Activated gamma-delta T cell (primary cell): ENCODE measurements at regions not wholly inside any gene's neighbourhood (a gene's known extent, or its start where the extent isn't known, plus 50 kb on each side); places are given as distances from the start of the nearest gene placed in this dataset.

Experiments
- DNase-seq: peaks from one replicate; lab custom pipeline; 2025; lab: John Stamatoyannopoulos, UW

GRCh38 chr6:139514819-139515218, 140.4 kb upstream of the CITED2 start:
- DNase-seq: no peak

- no peak for DNase-seq
Observed at GRCh38 chr6:139510040-139510790, 135.8 kb upstream of the CITED2 start.

DNA sequence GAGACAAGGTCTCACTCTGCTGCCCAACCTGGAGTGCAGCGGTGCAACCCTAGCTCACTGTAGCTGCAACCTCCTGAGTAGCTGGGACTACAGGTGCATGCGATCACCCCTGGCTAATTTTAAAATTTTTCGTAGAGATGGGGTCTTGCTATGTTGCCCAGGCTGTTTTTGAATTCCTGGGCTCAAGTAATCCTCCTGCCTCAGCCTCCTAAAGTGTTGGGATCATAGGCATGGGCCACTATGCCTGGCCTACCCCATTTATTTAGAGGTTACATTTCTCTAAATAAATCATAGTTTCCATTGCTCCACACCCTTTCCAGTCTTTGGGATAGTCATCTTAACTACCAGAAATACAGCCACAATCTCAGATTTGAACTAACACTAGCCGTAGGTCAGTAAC, 134.7 kb upstream of the CITED2 start:
- DNase-seq: no peak

- no peak for DNase-seq
Observed at GRCh38 chr6:139508576-139508975, 134.1 kb upstream of the CITED2 start.

GRCh38 chr6:139508023-139508422, 133.6 kb upstream of the CITED2 start:
- no peak for DNase-seq

GRCh38 chr6:139500977-139501376, 126.5 kb upstream of the CITED2 start:
- DNase-seq: no peak

DNA sequence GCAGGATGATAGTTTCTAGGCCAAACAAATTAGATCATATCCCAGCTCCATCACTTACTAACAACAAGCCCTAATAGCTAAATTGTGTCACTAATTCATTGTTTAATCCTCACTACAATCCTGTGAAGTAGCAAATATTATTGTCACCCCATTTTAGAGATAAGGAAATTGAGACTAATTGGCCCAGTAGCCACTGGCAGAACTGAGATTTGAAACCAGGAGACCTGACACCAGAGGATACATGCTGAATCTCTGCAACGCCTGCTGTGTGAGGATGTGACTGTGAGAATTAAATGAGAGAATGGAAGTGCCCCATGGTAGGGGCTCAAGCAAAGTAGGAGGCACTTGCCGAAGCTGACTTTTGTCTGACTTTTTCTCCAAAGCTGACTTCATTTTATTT, 124.3 kb upstream of the CITED2 start:
- DNase-seq: no peak

DNA sequence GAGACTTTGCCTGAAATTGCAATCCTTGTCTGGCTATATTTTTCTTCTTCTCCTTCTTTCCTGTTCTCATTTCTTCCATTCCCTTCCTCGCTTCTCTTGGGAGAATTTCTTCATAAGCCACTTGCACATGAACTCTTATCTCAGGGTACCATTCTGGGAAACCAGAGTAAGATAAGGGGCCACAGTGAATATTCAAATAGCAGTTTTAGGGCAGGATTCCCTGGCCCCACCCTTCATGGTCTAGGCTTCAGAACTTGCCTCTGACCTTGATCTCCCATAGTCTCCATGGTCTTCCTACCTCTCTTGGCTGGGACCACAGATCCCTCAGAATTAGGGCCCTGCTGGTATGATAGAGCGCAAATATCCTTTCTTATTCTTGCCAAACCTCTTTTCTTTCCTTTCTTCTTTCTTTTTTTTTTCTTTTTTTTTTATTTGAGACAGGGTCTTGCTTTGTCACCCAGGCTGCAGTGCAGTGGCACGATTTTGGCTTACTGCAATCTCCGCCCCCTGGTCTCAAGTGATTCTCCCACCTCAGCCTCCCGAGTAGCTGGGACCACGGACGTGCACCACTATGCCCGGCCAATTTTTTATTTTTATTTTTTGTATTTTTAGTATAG, 123.0 kb upstream of the CITED2 start:
- no peak for DNase-seq

DNA sequence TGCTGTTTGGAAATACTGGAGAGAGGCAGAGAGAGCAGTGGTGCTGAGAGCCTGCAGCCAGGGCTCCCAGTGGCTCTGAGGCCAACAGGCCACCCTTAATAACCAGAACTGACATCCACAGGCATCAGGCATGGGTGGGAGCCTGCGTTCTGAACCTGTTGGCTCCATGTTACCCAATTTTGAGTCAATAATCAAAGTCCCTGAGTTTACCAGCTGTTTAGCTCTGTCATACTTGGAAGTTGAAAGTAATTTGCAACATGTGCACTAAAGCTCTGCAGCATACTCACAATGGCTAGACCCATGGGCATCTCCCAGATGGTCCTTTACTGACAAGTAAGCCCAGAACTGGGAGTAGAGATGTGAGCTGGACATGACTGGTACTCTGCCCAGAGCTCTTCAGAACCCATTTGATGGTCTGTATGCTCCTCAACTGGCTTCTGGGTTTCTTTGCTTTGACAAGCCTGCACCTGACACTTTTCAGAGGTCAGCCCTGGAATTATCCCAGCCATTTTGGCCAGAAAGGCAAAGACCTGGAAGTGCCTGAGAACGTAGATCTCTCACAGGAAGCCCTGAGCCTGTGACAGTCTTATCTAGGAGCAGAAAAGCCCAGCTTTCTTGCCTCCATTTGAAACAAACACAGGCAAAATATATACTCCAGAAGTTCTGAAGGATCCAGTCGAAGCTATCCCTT, 122.4 kb upstream of the CITED2 start:
- no peak for DNase-seq

GRCh38 chr6:139494376-139494990, 120.0 kb upstream of the CITED2 start:
- no peak for DNase-seq

DNA sequence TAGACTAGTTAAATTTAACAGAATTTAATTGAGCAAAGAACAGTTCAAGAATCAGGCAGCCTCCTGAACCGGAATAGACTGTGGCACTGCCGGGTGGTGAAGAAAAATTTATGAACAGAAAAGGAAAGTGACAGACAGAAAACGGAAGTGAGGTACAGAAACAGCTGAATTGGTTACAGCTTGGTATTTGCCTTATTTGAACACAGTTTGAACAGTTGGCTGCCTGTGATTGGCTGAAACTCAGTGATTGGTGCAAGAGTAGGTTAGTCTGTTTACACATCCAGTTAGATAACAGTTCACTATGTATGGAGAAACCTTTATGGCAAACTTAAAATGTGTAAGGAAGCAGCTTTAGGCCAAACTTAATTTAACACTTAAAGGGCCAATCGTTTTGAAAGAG, 116.0 kb upstream of the CITED2 start:
- no peak for DNase-seq

GRCh38 chr6:139486476-139486799, 112.0 kb upstream of the CITED2 start:
- DNase-seq: no peak

DNA sequence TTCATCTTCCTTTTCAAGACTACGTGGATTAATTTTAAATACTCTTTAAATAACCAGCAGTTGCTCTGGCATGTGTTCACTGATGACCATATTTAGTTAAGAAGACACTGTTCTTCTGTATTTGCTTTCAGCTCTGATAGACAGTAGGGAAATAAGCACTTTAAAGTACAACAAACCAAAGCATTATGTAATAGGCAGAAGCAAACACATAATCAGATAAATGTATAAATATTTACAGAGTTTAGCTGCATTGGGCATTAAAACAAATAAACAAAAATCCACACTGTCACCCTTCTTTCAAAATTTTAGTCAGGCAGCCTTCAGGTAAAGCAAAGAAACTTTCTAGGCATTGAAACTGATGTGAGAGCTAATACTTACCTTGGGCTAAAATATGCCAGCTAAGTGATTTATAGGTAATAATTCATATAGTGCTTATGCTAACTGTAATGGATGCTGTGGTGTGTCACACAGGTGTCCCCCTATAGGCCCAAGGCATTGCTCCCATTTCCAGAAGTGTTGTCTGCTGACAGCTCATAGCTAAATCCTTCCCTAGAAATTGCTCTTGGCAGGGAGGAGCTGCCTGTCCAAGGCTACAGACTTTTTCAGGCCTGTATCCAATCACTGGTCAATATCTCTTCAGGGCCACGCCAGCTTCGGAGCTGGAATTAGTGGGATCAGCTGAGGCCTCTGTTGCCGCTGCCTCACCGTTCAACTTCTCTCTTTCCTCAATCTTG, 111.5 kb upstream of the CITED2 start:
- no peak for DNase-seq

DNA sequence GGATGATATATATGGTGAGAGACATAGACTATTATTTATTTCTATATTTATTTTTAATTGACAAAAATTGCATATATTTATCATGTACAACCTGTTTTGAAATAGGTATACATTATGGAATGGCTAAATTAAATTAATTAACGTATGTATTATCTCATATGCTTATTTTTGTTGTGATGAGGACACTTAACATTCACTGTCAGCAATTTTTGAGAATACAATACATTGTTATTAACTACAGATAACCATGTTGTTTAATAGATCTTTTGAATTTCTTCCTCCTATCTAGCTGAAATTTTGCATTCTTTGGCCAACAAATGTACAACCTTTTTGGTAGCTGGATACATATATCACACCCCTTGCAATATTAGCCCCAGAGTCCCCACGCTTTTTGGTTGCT, 110.7 kb upstream of the CITED2 start:
- no peak for DNase-seq

GRCh38 chr6:139483079-139483478, 108.6 kb upstream of the CITED2 start:
- DNase-seq: no peak

DNA sequence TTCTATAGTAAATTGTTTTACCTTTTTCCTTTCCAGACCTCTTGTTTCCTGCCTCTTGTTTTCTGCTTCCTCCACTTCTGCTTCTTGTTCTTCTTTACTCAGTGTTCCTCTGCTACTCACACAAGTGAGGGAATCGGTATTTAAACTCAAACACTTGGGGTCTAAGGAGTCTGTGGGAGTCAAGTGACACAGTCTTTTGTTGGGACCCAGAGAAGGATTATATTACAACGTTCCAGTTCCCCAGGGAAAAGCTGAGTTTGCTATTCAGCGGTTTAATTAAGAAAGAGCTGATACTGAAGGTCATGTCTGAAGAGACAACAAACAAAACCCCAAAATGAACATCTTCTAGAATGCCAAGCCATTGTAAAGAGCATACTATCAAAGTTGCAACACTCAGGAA, 107.8 kb upstream of the CITED2 start:
- no peak for DNase-seq

DNA sequence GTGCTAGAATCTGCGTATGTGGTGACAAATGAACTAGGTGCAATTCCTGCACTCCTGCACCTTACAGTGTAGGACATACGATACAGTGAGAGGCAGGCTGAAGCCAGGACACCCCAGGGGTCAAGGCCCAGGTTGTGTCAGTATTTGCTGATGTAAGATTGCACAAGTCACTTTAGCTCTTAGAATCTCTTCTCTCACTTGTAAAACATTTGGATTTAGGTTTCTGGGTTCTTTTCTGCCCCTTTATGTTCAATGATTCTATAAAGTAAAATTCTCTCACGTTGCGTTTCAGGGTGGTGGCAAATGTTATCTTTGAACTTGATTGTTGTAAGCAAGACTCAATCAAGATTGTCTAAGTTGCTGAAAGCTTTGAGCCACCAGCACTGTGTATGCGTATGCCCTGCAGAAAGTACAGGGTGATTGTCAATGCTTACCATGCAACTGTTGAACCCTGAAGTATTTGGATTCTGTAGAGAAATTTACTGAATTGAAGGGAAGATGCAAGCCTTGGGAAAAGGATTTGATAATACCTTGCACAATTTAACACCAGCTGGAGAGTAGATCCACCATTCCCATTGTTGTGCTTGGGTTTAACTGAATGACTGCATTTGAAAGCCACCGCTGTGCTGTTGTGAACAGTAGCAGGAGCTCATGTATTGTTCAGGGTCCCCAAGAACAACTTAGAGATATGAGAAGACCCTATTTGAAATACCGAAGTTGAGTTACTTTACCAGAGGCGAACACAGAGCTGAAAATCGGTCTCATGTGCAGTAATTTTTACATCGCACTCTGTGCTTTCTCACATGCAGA, 106.1 kb upstream of the CITED2 start:
- DNase-seq: no peak

DNA sequence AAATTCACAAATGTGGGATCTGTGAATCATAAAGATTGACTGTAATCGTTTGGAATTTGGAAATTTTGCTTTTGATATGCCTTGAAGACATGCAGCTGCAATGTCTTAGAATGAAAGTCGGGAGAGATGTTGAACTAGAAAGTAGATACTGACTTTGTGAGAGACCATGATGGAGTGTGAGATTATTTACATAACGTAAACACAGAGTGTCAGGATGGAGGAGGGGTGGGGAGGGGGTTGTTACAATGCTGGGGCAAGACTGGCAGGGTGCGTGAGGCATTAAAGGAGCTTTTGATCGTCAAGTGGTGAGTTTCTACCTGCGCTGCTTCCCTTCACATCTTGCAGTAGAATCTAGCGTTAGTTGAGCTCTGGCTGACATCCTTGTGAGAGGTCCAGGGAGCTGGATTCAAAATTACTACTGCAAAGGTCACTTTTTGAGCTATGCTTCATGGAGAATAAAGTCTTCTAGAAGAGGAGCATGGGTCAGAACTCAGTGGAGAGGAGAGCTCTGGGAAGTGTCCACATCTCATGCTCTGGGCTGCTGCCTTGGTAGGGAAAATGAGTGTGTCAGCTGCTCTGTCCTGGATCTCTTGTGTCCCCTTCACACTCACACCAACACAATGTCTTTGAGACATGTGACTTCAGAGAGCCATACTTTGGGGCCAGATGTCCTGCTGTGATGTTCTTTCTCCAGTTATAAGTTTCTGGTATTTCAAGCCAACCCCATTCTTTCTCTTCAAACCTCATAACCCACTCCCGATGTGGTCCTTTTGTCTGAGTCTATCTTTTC, 105.2 kb upstream of the CITED2 start:
- no peak for DNase-seq

DNA sequence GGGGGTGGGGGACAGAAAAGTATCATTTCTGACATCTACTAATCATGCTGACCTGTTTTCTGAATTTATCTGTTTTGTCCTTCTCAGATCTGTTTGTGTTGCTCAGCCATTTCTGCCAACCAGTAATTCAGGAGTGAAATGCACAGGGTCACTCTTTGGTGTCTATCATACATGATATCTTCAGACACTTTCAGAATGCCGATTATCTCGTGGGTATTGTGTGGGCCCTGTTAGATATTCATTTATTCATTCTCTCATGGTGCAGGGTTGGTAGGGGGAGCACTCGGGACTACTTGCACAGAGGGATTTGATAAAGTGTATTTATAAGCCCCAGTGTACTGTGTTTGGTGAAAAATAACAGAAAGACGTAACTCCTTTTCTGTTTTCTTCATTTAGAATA, 101.2 kb upstream of the CITED2 start:
- DNase-seq: no peak

- no peak for DNase-seq
Observed at GRCh38 chr6:139475241-139475640, 100.8 kb upstream of the CITED2 start.
